ENCODE measurements at regions not wholly inside any gene's neighbourhood (a gene's known extent, or its start where the extent isn't known, plus 50 kb on each side); places are given as distances from the start of the nearest gene placed in this dataset.
A peak's percentile ranks its signal among the peaks of the same experiment; 100 is the strongest.

DNA sequence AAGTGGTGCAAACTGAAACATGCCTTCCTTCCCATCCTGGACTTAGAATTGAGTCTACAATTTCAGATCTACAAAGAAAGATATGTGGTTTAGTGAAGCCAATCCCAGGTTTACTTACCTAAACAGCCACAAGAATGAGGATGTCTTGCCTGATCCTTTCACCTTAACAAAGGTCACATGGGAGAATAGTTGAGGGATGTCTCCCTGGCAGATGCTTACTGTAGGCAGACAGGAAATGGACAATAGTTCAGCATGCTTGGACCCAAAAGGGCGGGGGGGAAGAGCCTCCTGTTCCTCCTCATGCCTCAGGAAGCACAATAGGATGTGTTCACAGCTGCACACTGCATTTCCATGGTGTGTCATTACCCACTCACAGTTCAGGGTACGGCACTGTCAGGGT, 492.7 kb upstream of the USP24 start:
- no peak for TF ChIP-seq CTCF (IDR thresholded peaks at IDR 0.05; ENCODE audit: borderline replicate concordance, control extremely low read depth, extremely low read depth, insufficient read depth, missing control alignments)
- in situ Hi-C loops (cut with MboI; ENCODE audit: low sequenced_read_pairs, unreplicated experiment) = no loop called here
- DNase-seq (ENCODE audit: low spot score) = no peak

DNA sequence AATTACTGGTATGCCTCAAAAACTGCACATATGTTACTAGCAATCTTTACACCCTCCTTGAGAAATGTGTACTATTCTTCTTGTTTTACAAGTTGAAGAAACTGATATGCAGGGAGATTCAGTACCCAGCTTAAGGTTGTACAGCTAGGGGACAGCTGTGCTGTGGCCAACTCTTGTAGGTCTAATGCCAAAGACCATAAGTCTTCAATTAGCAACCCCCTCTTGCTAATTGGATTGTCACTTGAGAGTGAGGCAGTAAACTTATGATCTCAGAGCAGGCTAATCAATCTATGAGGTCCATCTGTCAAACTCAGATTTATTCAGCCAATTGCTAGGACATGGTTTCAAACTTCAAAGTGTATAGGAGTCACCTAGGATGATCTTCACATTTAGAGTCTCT, 492.0 kb upstream of the USP24 start:
- no peak for DNase-seq (ENCODE audit: low spot score)
- TF ChIP-seq CTCF (IDR thresholded peaks at IDR 0.05; ENCODE audit: borderline replicate concordance, control extremely low read depth, extremely low read depth, insufficient read depth, missing control alignments) = no peak
- in situ Hi-C loops (cut with MboI; ENCODE audit: low sequenced_read_pairs, unreplicated experiment) = no loop called here

DNA sequence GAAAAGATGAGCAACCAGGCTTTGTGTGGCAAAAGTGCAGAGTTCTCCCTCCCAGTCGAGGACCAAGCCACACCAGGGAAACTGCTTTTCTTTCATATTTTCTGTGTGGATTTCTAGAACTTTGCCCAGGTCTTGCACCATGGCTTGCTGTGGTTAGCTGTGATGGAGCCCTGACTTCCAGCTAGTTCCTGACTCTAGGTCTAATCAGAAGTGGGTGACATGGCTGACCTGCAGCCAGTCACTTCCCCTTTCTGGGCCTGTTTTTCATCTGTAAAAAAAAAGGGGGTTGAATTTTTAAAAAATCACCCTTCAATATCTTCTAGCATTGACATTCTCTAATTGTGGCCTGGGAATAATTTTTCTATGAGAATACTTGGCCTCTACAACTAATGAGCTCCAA, 491.2 kb upstream of the USP24 start:
- TF ChIP-seq CTCF (IDR thresholded peaks at IDR 0.05; ENCODE audit: borderline replicate concordance, control extremely low read depth, extremely low read depth, insufficient read depth, missing control alignments) = no peak
- no peak for DNase-seq (ENCODE audit: low spot score)

DNA sequence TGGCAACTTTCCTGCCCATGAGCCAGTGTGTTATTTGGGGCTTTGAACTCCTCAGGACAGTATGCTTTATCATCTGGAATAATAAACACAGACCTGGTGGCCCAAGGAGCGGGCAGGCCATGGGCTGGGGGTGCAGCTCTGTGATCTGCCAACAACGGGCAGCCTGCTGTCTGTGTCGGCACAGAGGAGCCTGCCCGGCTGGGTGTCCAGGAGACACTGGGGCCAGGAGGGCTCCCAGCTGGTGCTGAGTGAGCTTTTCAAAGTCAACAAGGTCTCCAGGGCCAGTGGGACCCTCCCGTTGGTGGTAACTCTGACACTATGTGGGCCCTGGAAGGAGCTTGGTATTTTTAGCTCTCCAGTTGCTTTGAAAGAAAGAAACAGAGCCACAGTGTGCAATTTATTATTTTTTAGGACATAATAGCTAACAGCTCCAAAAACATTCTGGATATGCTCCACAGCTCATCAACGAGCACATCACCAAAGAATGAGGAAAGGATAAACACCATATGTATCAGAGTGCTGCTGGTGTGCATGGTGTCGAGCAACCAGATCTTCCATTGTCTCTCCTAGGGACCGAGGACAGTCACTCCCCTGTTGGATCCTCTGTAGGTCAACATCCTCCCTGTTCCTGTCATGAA, 488.7 kb upstream of the USP24 start:
- no peak for TF ChIP-seq CTCF (IDR thresholded peaks at IDR 0.05; ENCODE audit: borderline replicate concordance, control extremely low read depth, extremely low read depth, insufficient read depth, missing control alignments)
- no peak for DNase-seq (ENCODE audit: low spot score)
- in situ Hi-C loops (cut with MboI; ENCODE audit: low sequenced_read_pairs, unreplicated experiment) = no loop called here

More for the DNA sequence above, 491.2 kb upstream of the USP24 start:
- in situ Hi-C loops (cut with MboI; ENCODE audit: low sequenced_read_pairs, unreplicated experiment) = no loop called here

GRCh38 chr1:55702064-55702463, 486.9 kb upstream of the USP24 start:
- TF ChIP-seq CTCF (IDR thresholded peaks at IDR 0.05; ENCODE audit: borderline replicate concordance, control extremely low read depth, extremely low read depth, insufficient read depth, missing control alignments) = peak; percentile 31
- in situ Hi-C loops (cut with MboI; ENCODE audit: low sequenced_read_pairs, unreplicated experiment) = no loop called here
- peak; percentile 39 for DNase-seq (ENCODE audit: low spot score)

DNA sequence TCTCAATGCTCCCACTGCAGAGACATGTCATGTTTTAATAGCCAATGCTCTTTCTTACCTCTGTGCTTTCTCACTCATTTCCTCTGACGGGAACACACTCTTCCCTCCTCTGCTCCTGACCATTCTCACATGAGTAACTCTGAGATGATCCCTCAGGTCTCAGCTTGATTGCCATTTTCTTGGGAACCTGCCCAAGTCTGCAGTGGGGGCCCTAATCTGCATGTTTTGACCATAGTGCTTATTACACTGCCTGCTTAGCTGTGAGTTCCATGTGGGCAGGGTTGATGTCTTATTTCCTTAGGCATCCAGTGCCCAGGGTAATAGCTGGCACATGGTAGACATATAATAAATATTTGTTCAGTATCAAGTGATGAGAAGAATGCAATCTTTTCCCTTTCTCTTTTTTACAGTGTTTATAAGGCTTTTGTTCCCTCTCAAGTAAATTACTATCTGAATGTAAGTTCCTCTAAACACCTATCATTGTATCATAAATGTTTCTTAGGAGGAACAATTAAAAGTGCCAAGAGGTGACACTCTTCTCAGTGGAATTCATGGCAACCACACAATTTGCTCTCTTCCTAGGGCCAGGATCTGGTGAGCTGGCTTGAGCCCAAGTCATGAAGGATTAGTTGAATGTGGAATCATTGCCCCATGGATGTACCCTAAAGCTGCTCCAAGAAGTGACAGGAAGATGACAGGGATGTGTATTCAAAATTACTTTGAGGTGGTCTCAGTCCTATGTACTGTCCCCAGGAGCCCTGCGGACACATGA, 485.4 kb upstream of the USP24 start:
- TF ChIP-seq CTCF (IDR thresholded peaks at IDR 0.05; ENCODE audit: borderline replicate concordance, control extremely low read depth, extremely low read depth, insufficient read depth, missing control alignments) = no peak
- in situ Hi-C loops (cut with MboI; ENCODE audit: low sequenced_read_pairs, unreplicated experiment) = no loop called here
- DNase-seq (ENCODE audit: low spot score) = no peak

All from GM13976 (cell line).